WTC11 (cell line): ENCODE measurements at regions not wholly inside any gene's neighbourhood (a gene's known extent, or its start where the extent isn't known, plus 50 kb on each side); places are given as distances from the start of the nearest gene placed in this dataset.

Source experiments
- NR2C2 ChIP-seq: sonication (generic); formaldehyde crosslinking; IDR thresholded peaks from 2 replicates; pipeline ENCODE4 v1.8.0; 2022; ENCODE audit warnings: mild to moderate bottlenecking, missing genetic modification reagents
- TCF7 ChIP-seq: sonication (generic); formaldehyde crosslinking; IDR thresholded peaks from 2 replicates; pipeline ENCODE4 v1.8.0; 2022; ENCODE audit warnings: mild to moderate bottlenecking, low read depth, missing genetic modification reagents, moderate library complexity

DNA sequence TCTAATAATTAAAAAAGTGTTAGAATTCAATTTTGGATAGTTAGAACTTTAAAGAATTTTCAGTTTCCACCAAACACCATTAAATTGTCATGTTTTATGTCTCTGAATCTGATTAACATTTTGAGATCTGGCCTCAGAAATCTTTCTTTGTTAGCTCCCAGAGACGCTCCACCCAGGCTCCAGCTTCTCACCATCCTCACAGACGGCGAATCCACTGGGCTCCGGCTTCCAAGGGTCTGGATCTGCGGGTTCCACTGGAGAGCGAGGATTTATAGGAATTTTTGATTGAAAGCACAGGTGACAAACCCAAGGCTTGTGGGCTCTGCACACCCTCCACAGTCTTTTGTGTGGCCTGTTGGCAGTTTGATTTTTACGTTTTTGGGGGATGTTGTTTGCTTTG lies 160.6 kb downstream of the URI1 start:
- TF ChIP-seq TCF7 = no peak
- TF ChIP-seq NR2C2 = no peak
